Muscle of arm (tissue), 1 donor: ENCODE measurements at regions not wholly inside any gene's neighbourhood (a gene's known extent, or its start where the extent isn't known, plus 50 kb on each side); places are given as distances from the start of the nearest gene placed in this dataset.
A peak's percentile ranks its signal among the peaks of the same experiment; 100 is the strongest.

Experiments
- DNase-seq: peaks from one replicate; pipeline ENCODE4 v3.0.0-alpha.2; 2013

DNA sequence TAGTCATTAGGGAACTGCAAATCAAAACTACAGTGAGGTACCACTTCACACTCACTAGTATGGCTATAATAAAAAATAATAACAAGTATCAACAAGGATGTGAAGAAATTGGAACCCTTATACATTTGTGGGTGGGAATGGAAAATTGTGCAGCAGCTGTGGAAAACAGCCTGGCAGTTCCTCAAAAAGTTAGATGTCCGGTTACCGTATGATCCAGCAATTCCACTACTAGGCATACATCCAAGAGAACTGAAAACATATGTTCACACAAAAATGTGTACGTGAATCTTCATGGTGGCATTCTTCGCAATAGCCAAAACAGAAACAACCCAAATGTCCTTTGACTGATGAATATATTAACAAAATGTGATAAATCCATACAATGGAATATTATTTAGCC, 187.9 kb upstream of the LYSMD4 start:
- peak; percentile 83 for DNase-seq

DNA sequence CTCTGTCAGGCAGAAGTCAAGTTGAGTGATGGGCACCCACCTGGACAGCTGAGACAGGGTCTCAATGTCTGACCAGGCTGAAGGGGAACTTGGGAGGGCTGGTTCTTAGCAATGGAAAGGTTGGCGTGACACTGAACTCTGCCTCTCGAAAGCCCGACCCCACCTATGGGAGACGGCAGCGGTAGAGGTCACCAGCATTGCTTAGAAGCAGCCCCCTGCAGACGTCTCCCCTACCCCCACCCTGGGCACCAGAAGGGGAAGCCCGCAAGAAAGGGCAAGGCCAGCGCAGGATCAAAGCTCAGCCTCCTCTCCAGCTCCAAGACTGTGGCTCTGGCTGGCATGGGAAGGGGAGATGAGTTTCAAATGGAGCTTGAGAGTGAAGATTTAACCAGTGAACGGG, 184.8 kb upstream of the LYSMD4 start:
- DNase-seq = no peak

DNA sequence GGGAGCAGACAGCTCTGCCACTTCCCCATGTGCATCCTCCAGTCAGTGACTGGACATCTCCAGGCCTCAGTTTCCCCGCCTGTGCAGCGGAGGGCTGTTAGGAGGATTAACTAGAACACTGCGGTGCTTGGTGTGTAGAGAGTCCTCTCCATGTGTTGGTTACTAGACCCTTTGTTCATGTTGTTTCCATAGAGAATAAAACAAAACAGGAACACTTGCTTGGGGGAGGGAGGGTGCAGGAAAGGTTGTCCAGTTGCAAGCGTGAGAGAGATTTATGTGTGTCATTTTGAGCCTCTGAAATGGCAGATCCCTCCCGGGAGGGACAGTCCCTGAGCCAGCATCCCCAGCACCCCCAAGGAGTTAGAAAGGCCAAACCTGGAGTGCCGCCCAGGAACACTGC, 184.0 kb upstream of the LYSMD4 start:
- no peak for DNase-seq

DNA sequence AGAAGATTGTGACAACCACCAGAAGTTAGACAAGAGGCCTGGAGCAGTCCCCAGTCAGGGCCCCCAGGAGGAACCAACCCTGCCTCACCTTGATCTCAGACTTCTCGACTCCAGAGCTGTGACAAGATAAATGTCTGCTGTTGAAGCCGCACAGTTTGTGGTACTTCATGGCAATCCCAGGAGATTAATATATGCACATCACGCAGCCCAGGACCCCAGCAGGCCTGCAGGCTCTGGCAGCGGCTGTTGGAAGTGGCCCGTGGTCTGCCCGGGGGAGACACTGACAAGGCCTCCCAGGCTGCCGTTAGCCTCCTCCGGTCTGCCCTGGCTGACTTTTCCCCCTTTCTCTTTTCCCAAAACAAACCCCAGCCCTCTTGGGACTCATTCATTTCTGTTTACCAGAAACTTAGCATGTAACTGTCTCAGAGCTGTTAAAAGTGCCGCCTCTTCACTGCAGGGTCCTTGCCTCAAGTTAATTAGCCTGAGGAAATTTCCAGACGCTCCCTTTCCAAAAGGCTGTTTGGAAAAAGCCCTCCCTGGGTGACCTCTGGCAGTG, 183.5 kb upstream of the LYSMD4 start:
- peak; percentile 14 for DNase-seq

DNA sequence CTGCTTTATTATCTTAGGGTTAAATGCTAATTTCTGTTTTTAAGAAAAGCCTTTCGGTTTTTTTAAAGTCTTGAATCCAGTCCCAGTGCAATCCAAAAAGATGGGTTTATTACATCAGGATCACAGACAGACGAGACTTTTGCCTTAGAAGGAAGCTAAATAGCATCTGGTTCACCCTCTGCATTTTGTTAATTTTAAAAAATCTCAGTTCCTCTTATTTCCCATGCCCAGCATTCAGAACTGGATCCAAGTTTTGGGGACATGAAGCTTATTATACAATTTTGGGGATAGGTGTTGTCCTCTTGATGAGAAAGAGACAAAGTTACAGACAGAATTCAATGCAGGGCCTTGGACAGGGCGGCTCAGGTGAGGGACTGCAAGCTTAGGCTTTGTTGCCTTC, 181.5 kb upstream of the LYSMD4 start:
- DNase-seq = no peak

DNA sequence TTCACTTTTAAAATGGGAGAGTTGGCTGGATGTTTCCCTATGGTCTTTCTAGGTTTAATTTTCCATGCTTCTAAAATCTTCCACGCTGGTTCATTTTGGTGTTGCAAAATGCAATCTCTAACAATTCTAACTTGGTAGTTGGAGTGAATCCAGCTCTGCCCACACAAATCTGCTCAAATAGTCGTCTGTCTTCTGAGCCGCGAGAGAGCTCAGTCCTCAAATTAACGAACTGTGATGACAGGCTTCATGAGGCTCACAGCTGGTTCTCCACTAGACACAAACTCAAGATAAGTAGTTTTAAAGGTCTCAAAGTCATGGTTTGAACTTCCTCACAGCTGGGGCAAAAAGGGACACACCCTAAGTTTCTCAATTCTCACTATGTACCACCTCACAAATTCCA, 178.6 kb upstream of the LYSMD4 start:
- no peak for DNase-seq

DNA sequence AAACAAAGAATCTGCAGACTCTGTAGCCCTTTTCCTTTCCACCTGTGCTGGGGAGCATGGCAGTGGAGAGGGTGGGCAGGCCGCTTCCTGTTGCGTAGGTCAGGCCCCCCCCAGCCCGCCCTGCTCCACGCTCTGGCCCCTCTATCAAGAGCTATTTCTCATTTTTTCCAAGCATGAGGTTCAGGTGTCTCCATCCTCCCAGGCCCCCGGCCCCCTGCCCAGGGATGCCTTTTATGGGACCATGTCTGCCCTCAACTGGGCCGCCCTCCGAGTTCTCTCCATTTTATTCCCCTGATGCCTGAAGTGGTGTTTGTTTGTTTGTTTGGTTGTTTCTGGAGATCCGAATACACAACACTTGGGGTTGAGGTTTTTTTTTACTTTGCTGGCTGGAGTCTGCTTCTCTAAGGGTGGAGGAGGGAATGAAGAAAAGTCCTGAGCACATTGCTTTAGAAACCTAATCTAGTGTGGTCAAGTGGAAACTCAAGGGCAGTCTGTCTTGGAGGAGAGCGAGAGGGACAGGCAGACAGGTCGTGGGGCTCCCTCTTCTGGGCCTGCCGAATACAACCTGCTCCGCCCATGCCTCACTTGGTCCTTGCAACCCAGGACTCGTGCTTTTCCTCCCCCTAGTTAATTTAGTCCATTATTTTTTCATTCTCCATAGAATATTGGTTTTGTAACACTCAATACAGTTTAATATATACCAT, 176.5 kb upstream of the LYSMD4 start:
- no peak for DNase-seq

DNA sequence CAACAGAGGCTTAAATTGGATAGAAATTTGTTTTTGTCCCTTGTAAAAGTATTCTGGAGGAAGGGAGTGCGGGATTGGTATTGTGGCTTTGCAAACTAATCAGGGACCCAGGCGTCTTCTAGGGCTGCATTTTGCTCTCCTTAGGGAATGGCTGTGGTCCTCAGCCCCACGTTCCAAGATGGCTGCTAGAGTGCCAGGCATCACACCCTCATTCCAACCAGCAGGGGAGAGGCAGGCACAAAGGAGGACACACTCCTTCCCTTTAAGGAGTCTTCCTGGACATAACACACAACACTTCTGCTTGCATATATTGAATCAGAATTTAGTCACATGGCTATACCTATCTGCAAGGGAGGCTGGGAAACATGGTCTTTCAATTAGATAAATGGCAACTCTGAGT, 174.5 kb upstream of the LYSMD4 start:
- no peak for DNase-seq

DNA sequence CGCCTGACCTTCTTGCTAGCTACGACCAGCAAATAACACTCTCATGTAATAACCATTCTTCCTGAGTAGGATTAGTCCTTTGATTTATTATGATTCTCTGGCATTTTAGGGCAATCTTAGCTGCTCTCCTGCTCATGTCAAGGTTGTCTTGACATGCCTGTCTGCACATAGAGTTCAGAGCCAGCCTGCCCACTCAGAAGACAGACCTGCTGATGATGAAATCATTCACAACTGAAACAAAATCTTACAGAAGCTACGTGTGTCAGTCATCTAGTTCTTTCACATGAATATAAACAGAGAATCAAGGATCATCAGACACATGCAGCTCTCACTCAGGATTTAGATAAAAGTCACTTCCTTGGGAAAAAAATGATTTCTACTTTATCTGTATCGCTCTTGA, 173.6 kb upstream of the LYSMD4 start:
- no peak for DNase-seq

DNA sequence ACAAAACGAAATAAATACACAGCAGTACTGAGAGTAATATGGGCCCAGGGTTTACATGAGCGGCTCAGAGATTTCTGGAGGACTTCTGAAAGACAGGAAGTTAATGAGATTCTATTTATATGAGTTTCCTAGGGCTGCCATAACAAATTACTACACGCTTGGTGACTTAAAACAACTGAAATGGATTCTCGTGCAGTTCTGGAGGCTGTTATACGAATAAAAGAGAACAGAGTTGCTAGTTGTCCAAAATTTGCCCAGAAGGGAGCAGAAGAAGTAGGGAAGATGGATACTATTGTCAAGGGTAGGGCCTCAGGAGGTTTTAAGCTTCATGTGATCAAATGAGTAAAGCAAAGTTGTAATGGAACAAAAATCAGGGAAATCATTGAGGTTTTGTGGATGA, 173.1 kb upstream of the LYSMD4 start:
- DNase-seq = no peak

DNA sequence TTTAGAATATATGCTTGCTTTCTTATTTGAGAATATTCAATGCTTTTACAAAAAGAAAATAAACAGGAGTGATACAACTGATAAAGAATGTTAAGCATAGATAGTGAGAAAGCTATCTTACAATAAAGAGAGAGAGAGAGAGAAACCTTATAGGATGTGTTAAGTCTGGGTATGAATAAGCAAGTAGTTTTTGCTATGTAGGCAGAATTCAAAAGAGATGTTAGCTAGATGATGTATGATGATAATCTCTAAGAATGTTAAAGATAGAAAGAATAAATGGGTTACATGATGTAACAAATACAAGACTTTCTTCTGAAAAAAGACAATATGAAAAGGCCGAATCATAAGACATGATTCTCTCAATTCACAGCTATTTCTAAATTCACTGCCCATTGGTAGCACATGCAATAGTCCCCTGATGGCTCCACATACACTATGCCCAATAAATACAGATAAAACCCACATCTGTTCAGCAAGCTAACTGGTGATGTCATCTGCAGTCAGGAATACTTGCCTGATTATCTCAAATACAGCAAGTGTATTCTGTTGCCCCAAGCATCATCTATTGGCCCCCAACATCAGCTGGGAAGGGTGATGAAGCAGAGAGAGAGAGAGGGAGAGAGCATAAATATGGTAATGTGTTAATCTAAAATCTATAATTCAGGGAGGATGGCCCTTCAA, 169.2 kb upstream of the LYSMD4 start:
- DNase-seq = no peak

DNA sequence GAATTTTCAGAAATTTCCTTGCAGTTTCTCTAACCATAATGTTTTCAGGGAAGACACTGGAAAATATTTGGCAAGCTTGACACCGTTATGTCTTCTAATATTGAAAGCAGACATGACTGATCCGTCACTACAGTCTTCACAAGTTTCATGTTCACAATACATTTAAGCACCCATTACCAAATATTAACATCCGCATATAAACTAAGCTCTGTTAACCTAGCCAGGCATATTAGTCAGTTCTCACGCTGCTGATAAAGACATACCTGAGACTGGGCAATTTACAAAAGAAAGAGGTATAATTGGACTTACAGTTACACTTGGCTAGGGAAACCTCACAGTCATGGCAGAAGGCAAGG, 162.7 kb upstream of the LYSMD4 start:
- DNase-seq = no peak

DNA sequence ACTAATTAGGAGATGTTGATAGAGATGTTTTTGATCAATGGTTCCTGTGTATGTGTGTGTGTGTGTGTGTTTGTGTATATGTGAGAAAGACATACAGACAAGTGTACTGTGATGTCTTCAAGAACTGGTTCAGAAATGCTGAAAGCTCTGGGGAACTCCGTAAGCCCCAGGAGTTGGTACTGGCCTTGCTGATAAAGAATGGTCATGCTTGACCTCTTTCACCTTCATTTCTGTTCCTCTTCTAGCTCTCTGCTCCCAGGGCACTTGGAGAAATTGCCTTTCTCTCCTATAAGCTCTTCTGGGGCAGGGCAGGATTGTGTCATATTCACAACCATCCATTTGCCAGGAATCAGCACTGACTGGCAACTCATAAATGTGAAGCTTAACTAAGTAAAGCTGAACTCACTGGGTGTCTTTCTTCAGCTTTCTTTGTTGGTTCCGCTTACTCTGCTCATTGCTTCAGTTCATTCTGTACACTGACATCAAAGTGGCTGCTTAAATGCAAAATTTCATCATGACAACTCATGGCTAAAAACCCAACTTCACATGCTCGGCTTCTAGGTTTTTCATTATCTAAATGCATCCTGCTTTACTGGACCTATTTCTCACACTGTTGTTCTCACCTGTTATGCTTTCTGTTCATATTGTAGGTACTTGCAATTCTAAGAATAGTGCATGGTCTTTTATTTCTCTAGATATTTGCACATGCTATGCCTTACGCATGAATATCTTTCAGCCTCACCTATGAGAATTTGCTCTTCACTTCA, 162.1 kb upstream of the LYSMD4 start:
- DNase-seq = no peak

DNA sequence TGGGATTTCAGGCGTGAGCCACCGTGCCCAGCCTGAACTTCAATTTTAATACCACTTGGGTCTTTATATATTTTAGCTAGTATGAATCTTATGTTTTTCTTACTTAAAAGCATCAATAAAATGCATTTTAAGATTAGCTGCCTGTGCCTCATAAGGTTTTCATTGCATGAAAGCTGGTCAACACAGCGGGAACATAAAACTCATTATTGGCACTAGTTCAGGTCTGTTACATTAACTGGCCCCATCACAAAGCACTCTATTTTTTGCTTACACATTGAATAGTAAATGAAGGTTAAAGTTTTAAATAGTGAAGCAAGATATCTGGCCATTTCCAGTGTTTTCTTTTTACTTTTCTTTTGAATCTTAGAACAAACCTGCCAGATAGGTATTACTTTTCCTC, 145.6 kb upstream of the LYSMD4 start:
- no peak for DNase-seq

DNA sequence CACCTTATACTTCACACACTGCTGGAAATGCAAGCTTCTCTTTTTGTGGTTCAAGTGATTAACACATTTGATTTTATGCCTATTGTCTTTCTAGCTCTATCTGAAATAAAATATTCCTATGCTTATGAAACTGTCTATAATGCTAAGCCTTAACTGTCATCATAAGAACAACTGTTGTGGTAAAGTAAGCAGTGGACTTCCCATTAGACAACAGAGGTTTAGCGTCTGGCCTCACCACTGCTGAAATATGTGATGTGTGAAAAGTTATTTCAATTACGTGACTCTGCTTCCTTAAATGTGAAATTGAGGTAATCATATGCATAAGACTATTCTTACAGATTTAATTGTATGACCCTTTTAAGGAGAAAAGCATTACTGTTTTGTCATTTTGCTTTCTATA, 140.2 kb upstream of the LYSMD4 start:
- DNase-seq = no peak

DNA sequence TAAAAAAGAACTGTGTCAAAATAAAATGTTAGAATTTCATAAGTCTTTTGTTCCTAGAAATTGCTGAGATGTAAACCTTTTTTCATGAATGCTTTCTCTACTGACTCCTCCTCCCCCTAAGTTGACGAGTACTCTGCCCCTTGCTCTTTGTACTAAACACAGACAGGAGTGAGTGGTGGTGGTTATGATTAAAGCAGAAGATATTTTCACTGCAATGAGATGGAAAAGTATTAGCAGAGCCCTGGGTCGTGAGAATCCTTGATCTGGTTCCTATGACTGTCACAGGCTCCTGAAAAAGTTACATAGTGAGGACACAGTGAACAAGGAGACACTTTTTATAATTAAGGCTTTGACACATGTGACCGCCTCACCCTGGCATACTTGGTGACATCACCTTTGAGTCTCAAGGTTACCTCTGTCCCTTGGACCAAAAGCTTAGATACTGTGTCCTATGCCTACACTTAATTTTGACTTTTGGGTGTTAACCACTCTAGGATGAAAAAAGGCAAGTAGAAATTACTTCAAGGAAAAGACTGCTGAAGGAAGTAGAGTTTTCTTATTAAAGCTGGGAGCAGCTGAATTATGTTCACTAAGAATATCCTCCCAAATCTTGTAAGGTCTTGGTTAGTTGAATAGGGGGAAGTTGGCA, 130.4 kb upstream of the LYSMD4 start:
- no peak for DNase-seq

DNA sequence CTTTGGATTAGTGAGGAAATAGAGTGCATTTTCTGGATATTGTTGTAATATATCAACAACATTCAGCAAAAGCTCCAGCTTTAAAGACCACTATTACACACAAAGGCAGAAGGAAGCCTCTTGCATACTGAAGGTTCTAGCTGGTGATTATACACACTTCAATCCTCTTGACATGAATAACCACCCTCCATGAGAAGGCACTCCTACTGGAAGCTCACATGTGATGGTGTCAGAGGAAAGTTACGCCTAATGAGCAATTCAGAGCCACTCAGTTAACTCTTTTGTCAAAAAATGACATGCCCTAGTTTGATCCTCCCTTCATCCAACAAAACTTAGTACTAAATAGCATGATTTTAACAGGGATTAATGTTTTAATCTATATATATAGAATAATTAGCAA, 124.6 kb upstream of the LYSMD4 start:
- no peak for DNase-seq

DNA sequence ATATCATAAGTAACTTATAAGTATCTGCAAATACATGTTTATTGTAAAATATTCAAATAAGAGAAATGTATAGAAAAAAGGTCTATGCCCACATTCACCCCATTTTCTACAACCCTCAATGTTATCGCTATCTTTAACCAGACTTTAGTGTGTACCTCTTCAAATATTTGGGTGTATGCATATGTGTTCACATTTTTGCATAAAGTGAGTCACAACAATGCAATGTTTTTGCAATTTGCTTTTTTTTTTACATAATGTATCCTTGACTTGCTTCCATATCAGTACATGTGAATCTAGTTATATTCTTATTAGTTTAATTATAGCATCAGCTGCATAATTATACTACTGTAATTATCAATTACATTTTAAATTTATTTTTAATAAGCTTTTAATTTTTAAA, 117.3 kb upstream of the LYSMD4 start:
- DNase-seq = no peak

DNA sequence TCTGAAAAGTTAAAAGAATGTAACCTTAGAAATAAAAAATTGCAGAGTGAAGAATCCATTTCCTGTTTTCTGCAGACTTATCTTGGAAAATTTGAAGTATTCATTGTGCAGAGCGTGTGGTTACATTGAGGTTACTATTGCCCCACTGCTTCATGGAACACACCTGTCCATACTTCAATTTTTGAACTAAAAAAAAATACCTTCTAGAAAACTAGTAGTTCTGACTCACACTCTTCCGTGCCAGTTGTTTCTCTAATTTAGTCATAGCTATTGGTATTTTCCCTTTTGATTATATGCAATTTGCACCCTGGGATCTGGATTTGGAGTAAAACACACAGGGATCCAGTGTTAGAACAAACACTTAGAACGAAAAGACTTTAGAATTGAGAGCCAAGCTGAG, 111.8 kb upstream of the LYSMD4 start:
- DNase-seq = no peak

DNA sequence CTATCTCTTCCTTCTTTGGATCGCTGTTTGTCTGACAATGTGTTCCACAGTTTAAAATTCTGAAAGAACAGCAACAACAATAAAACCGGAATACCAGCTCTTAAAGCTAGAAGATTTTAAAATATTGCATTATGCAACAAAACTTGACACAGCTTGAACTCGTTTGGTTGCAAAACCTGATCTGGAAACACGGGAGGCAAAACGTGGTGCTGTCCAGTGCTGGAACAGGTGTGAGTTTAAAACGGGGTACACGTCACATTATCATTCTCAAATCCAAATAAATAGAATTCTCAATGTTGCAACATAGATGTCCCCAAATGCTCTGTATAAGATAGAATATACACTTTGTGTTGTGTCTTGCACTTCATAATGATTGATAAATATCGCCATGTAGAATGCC, 110.9 kb upstream of the LYSMD4 start:
- no peak for DNase-seq

DNA sequence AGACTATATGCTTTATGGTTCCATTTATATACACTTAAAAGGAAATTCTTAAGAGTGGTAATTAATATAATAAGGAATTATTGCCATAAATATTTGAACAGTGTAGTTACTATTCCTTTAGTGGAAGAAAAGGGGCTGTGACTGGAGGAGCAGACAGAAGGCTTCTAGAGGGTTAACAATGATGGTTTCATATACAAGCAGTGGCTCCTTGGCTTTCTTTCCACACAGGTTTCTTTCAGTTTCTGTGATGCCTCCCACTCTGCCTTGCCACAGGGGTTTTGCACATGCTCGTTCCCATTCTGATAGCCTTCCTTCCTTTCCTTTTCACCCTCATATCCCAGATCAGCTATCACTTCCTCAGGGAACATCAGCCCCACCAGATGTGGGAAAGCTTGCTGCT, 108.8 kb upstream of the LYSMD4 start:
- no peak for DNase-seq

DNA sequence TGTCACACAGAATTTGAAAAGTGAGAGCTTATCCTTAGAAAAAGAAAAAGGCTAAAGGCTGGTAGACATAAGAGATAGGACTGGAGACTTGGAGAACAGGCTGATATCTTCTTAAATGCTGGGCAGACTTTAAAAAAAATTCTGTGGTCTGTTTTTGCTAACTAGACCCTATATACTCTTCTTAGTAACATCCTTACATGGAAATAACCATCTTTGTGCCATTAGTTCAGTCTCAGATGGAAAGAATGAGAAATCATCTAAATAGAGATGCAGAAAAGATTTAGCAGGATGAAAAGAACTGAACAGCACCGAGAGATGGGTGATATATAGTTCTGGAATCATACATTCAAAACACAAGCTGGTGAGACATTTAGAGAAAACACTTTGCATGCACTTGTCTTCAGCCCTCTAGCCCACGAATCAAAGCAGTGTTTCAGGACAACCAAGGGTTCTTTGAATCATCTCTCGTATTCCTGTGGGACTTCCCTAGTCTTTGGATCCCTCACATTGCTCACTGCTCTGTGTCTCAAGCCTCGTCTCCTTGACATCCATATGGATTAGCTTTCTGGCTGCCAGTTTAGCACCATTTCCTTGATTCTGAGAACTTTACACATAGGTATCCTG, 93.0 kb upstream of the LYSMD4 start:
- no peak for DNase-seq
